Peyer's patch (tissue), 4 donors: ENCODE measurements at regions not wholly inside any gene's neighbourhood (a gene's known extent, or its start where the extent isn't known, plus 50 kb on each side); places are given as distances from the start of the nearest gene placed in this dataset.

Source experiments
- CTCF ChIP-seq, 6 experiments: fragments of 450-650 bp in 4 of 6; fragments of 200-600 bp in 2 of 6; sonication (generic) in 1 of 6; IDR thresholded peaks; one replicate each; pipeline ENCODE4 v1.5.1; 2017 to 2019; ENCODE audit warnings: antibody characterized with exemption in 6 of 6, mild to moderate bottlenecking in 3 of 6, moderate library complexity in 1 of 6
- POLR2A ChIP-seq, 2 donors: fragments of 450-650 bp; IDR thresholded peaks; one replicate each; pipeline ENCODE4 v1.5.1; 2017; ENCODE audit warnings: antibody characterized with exemption in 2 of 2, mild to moderate bottlenecking in 2 of 2, moderate library complexity in 2 of 2

- no peak for TF ChIP-seq CTCF (IDR thresholded peaks at IDR 0.05)
- TF ChIP-seq POLR2A (IDR thresholded peaks at IDR 0.05): peak in 1 of 2 donors; percentile 15
Measured at GRCh38 chr14:100388103-100389054, 65.2 kb downstream of the SLC25A47 start.
